LoVo (cell line): ENCODE measurements at regions not wholly inside any gene's neighbourhood (a gene's known extent, or its start where the extent isn't known, plus 50 kb on each side); places are given as distances from the start of the nearest gene placed in this dataset.
"Not testable (repeated sequence)": the region's sequence is repeated elsewhere in the genome, so short reads cannot be mapped to it uniquely, and the experiment has no call there.

Experiments
- DNase-seq: peaks from one replicate; pipeline ENCODE4 v3.0.0-alpha.2; 2016; ENCODE audit warnings: low spot score

GRCh38 chr18:43720041-43720440 is 442.8 kb upstream of the SYT4 start:
- no peak for DNase-seq

GRCh38 chr18:43735570-43735969 is 458.3 kb upstream of the SYT4 start:
- DNase-seq: no peak

- DNase-seq: no peak
Observed at GRCh38 chr18:43744960-43745745, 467.9 kb upstream of the SYT4 start.

- DNase-seq: no peak
Observed at GRCh38 chr18:43751203-43751602, 473.9 kb upstream of the SYT4 start.

- DNase-seq: no peak
Observed at GRCh38 chr18:43751835-43752234, 474.5 kb upstream of the SYT4 start.

- DNase-seq: no peak
Observed at GRCh38 chr18:43757273-43757672, 480.0 kb upstream of the SYT4 start.

GRCh38 chr18:43758734-43759133 is 481.4 kb upstream of the SYT4 start:
- DNase-seq: no peak

- no peak for DNase-seq
Observed at GRCh38 chr18:43760010-43760409, 482.7 kb upstream of the SYT4 start.

- DNase-seq: no peak
Observed at GRCh38 chr18:43772907-43773306, 495.6 kb upstream of the SYT4 start.

GRCh38 chr18:43774497-43774896 is 497.2 kb upstream of the SYT4 start:
- DNase-seq: no peak

- DNase-seq: no peak
Observed at GRCh38 chr18:43775591-43775990, 498.3 kb upstream of the SYT4 start.

- DNase-seq: no peak
Observed at GRCh38 chr18:43776997-43777396, 499.7 kb upstream of the SYT4 start.

GRCh38 chr18:43777636-43778304 is 500.5 kb upstream of the SYT4 start:
- no peak for DNase-seq

GRCh38 chr18:43780782-43781340 is 503.6 kb upstream of the SYT4 start:
- DNase-seq: no peak

- no peak for DNase-seq
Observed at GRCh38 chr18:43785158-43785557, 507.9 kb upstream of the SYT4 start.

GRCh38 chr18:43786893-43787292 is 509.6 kb upstream of the SYT4 start:
- DNase-seq: no peak

GRCh38 chr18:43787721-43788120 is 510.4 kb upstream of the SYT4 start:
- not testable (repeated sequence) for DNase-seq

GRCh38 chr18:43789234-43790000 is 512.1 kb upstream of the SYT4 start:
- DNase-seq: no peak

GRCh38 chr18:43793910-43794309 is 516.6 kb upstream of the SYT4 start:
- DNase-seq: no peak

- no peak for DNase-seq
Observed at GRCh38 chr18:43794363-43794762, 517.1 kb upstream of the SYT4 start.

- DNase-seq: no peak
Observed at GRCh38 chr18:43797347-43797746, 520.1 kb upstream of the SYT4 start.

GRCh38 chr18:43800584-43800983 is 523.3 kb upstream of the SYT4 start:
- no peak for DNase-seq
